ENCODE measurements at regions not wholly inside any gene's neighbourhood (a gene's known extent, or its start where the extent isn't known, plus 50 kb on each side); places are given as distances from the start of the nearest gene placed in this dataset.

DNA sequence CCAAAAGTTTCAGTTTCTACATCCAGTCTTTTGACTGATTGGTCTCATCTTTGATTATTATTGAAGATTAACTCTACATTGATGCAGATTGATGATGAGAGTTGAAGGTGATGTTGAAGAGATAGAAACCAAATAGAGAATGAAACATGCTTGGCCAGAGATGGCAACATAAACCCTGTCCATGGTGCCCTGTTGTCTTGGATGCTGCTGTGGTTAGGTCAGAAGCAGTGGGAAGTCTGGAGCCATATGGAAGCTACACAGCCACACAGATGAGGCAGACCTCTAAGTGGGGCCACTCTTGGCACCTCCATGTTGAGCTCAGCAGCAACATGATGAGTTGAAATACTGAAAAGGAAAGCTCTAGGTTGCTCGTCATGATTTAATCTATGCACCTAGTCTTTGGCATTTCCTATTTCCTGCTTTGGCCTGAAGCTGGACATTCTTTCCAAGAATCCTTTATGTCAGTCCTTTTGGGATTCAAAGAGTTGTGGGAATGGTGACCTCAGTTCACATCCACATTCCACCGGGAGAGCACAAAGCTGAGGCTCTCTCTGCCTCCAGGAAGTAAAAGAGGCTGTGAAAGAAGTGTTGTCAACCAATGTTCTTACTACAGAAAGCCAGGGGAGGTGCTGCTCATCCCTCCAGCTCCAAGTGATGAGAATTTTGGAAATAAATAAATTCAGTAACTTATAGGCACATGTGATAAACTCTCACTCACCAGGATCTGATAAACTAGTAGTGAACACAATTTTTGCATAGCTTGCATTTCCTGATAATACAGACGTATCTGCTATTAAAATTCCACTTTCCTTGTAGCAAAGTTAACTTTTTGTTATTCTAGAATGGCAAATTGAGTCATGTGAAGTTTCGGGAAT, 127.7 kb upstream of the MAF start:
- no peak for DNase-seq

DNA sequence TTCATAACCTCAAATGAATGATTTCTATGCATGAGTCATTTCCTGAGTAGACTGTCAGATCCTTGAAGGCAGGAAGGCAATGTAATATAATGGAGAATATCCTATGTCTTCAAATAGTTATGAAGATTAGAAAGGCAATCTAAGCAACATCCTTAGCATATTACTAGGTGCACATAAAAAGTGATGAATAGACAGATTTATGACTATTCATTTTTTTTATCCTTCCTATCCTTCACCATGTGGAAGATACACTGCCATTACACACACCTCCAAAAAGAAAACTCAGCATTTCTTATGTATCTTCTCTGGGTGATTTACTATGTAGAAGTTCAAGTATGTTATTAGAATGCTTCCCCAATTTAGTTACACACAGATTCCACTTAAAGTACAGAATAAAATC, 126.4 kb upstream of the MAF start:
- DNase-seq: no peak

DNA sequence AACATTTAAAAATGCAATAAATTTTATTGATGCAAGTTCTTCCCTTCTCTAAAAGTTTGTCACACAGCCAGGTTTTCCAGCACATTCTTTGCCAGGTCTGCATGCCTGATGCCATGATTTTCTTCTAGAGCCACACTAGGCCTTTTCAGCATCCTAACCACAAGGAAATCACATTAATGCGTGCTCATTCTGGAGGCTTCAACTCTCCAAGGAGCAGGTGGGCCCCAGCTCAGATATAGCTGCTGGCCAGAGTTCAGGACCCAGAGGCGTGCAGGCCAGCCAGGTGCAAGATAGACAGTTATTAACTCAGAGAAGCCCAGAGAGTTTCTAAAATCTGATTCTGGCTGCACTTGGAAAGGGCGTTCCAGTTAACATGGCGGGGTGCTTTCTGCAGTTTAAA, 124.5 kb upstream of the MAF start:
- no peak for DNase-seq

DNA sequence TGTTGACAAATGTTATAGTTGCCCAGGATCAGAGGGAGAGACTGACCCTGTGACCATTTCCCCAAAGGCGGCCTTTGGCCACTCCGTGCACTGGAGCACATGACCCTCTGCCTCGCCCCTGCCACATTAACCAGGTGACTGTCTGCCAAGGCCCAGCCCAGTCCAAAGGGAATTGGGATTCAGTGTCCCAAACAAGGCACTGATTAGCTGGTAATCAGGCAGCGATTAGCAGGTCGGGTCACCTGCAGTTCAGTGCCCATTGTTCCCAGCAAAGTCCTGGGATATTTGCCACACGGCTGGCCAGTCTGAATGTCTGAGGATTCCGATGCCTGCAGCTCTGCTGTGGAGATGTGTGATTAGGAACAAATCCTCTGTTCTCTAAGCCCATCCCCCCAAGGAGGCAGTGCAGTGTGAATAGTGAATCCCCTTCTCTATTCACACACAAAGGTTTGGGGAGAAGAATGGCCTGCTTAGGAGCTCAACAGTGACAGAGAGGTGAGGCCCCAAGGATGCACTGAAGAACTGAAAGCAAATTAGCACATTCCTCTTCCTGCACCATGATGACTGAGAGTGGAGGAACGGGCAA, 123.1 kb upstream of the MAF start:
- DNase-seq: no peak

DNA sequence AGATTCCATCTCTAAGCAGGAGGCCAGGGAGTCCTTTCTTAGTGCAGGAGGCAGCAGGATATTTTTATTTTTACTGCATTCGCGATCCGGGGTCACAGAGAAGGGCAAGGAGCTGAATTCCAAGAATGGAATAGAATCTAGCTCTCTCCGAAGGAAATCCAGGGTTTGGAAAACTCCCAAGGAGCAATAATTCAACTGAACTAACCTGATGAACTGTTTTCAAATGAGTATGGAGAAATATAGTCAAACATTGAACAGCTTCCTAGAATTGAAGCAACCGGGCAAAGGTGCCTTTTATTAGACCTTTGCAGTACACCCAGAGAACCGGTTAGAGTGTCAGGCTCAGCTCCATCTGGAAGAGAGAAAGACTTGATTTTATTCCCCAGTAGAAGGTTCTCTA, 120.7 kb upstream of the MAF start:
- DNase-seq: no peak

DNA sequence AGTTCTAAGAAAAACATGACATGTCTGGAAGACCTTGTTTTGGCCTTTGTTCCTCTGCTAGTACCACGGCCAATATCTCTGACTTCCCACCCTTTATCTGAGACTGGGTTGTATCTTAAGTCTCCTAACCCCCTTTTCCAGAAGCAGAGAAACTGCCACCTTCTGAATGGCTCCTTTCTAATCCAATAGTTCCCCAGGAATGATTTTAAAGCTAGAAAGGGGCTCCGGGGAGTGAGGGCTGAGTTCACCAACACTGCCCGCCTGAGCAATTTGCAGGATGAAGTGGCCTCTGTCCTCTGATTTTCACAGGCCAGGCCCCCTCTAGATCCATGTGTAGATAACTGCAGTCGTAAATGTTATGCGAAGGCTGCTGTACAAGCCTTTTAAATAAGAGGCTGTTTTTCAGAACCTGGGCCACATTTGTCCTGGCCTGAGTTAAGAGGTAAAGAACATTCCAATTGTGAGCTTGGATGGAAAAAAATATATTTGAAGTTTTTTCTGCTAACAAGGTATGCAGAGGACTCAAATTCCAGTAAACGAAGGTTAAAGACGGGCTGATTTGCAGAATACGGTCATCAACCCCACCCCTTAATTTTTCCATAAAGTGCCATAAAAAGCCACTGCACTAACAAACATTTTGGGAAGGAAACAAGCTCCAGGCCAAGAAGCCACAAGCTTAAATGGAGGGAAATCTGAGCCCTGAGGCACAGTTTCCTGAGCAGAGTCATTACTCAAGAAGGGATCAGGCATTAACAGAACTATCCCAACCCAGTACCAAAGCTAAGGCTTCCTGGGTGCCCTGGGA, 117.0 kb upstream of the MAF start:
- no peak for DNase-seq

DNA sequence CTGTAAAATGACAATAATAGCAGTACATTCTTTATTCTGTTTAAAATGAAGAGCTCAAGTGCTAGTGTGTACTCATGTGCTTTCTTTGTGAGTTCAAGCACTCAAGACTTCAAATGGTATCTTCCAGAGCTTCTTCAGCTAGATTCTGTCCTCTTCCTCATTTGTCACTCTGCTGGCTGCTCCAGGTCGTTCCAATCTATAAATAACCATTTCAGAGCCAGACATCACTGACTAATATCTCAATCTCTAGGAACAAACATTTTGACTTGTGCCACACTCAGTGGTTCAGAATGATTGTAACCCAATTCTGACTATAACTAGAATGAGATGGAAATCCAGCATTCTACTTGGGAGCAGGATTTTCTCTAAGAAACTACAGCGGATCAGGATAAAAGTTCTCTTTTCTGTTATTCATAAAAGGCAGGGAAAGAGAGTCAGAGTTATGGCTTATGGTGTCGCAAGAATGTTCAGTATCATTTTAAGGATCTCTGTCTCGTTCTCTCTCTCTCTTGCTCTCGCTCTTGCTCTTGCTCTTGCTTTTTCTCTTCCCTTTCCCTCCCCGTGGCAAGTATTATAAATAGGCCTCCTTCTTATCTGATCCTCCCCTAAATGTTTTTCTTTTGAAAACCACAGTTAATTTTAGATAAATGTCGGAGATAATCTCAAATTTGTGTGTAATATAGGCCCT, 116.3 kb upstream of the MAF start:
- DNase-seq: no peak

DNA sequence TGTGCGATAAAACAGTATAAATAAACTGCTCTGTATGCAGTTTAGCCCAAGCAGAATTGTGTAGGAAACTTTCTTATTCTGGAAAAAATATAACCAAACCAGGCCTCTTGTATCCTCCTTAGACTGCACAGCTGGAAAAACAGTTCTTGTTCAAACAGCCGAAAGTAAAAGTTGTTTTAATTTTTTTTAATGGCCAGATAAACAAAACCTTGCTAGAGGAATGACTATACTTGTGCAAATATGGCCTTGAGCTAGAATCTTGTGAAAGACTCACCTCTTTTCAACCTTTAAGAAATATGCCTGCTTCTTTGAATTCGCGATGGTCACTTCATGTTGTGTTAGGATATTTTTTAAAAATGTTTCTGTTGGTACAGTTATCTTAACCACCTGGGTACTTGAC, 114.5 kb upstream of the MAF start:
- DNase-seq: no peak

DNA sequence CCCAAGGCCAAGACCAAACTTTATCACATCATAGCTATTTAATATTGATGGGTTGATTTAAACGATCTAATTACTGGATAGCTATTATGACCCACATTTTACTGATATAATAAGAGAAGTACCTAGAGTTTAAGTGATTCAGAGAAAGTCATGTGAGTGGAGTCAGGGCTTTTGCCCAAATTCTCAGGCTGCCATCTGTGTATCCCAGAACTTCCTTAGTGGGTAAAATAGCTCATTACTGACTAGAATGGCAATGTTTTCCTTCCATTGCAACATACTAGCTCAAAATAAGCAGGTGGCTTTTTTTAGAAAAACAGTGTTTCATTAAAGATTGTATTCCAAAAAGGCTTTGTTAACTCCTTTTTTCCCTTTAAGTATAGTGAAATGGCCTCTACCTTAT, 113.9 kb upstream of the MAF start:
- DNase-seq: no peak

DNA sequence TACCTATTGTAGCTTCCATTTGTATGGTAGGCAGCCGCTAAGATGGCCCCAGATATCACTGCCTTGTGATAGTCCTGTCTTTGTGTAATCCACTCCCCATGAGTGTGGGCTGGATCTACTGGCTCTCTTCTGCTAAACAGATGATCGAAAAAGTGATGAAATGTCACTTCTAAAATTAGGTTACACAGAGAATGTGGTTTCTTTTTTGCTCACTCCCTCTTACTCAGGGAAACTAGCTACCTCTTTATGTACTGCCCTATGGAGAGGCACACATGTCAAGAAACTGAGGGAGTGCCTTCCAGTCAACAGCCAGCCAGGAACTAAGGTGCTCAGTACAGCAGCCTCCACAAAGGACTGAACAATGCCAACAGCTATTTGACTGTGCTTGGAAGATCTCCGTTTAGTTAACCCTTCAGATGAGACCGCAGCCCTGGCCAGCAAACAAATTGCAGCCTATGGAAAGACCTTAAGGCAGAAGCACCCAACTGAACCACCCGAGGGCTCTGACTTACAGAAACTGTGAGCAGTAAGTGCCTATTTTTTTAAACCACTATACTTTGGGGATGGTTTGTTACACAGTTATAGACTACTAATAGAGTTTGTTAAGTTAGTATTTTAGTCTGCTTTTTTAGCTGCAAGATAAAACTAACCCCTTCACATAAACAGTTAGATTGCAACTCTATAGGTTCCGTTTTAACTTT, 113.2 kb upstream of the MAF start:
- no peak for DNase-seq

DNA sequence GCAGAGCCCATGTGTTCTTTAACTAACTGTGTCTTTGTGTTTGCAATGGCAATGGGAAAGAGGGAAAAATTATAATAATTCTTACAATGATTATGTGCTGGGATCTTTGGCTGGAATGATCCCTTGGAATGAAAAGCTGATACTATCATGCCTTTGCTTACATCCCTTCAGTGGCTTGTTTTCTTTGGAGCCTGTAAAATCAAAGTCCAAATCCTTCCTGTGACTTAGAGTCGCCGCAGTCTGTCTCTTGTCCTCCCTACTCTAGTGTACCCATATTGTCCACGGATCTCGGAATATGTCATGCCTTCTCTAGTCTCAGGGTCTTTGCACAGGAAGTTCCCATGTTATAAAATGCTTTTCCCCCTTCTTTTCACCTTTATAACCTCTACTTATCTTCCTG, 111.7 kb upstream of the MAF start:
- no peak for DNase-seq

DNA sequence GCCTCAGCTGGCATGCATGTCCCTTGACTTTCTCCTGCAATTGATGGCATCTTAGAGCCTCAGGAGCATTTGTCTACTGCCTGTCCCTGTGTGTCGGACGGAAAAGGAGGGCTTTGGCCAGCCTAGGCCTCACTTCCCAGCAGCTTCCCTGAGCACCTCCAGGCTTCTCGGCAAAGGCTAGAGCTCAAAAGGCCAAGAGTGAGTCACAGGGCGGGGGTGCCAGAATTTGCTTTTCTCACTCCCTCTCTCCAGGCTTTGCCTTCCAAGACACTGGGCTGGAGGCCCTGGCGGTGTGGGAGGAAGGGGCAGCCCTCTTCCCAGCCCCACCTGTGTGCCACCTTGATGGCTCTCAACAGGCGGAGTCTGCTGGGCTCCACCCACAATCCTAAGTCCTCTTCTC, 107.3 kb upstream of the MAF start:
- DNase-seq: no peak

DNA sequence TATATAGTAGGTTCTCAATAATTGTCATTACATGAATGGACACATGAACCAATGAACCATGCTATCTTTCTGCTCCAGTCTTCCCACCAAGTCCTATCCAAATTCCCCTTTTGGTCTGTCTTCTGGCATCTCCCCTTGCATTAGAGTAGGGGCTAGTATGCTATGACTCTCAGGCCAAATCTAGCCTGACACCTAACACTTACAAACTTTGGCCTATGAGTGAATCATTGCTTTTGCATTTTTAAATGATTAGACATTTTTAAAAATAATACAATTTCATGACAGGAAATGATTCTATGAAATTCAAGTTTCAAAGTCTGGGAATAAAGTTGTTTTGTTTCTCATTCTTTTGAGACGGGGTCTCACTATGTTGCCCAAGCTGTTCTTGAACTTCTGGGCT, 102.5 kb upstream of the MAF start:
- no peak for DNase-seq

DNA sequence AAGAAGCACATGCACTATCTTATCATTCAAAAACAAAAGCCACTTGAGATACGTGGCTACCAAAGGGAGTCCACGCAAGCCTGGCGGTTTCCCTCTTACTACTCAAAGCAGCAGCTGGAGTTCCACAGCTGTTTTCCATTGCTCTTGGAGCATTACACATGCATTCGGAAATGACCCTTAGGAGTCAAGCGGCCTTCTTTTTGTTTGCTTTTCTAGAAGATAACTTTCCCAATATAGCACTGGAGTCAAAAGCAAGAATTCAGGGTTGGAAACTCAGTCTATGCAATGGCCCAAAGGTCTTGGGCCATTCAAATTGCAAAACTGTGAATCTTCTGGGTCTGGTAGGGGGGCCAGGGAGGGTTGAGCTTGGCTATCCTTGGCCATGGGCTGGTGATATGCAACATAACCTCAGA, 97.8 kb upstream of the MAF start:
- DNase-seq: no peak

DNA sequence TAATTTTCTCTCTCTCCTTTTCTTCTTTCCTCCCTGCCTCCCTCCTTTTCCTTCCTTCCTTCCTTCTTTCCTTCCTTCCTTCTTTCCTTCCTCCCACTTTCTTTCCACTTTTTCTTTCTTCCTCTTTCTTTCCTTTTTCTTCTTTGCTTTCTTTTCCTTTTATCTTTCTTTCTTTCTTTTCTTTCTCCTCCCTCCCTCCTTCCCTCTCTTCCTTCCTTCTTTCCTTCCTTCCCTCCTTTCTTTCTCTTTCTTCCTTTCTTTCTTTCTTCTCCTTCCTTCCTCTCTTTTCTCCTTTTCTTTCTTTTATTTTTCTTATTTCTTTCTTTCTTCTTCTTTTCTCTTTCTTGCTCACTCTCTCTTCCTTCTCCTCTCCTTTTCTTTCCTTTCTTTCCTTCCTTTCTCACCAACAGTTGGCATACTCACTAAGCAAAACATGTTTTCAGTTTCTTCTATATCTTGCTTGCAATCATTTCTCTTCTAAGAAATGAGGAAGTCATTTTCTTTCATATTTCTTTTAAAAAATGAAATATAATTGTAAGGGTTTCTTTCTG, 97.1 kb upstream of the MAF start:
- no peak for DNase-seq

DNA sequence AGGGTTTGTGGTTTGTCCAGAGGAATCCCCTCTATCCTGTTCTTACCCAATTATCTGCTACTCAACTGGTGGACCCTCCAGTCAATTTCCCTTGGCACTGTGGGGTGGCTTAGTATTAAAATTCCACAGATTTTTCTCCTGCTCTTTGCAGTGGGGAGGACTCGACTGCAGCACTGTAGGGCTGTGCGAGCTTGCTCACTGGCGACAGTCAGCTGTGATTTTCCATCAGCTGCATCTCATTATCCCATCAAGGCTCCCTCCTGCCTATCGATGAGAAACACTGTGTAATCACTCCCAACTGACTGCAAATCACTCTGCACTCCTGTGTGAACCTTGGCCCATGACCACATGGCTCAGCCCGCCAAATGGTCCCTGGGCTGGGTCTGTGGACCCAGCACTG, 90.5 kb upstream of the MAF start:
- DNase-seq: no peak

DNA sequence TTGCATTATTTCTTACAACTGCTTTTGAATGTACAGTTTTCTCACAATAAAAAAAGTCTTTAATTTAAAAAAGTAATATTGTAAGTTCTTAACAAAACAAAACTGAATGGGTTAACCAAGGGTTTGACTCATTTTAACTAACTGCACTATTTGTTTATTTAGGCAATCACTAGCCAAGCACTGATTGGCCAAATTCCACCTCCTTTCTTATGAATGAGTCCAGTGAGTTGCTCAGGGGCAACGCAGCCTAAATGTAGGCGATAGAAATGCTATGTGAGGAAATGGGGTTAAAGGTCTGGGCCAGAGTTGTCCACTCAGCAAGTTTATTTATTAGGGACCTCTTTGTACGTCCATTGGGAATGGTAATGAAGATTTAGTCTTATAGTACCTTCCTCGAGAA, 89.6 kb upstream of the MAF start:
- no peak for DNase-seq

DNA sequence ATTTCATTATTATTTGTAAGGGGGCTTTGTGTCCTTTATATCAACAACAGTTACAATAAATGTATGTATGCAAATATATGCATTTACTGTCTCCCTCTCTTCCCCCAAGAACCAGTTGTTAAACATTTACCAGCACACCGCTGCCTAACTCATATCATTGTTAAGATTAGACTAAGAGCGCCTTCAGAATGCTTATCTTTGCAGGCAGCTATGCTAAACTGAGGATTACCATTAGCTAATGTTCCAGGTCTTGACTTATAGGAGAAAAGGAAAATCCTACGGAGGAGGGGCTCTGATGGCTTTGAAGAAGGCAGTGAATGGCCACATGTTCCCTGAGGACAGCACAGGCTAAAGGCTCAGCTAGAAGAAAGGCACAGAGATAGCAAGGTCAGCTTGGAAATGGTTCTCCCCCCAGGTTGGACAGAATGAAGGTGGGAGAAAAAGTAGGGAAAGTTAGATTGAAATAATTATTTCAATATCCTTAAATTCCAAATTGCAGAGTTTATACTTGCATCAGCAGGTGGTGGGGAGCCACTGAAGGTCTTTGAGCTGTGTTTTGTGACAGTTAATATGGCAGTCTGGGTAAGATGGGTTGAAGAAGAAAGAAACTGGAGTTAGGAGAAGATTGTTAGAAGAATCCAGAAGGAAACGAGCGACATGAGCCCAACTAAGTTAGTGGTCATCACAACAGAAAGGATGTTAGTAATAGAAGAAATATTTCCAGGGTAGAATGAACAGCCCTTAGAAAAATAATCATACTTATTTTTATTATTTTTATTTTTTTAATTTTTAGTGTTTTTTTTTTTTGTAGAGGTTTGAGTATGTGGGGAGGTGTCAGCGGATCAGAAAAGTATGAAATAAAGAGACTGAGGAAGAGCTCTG, 87.0 kb upstream of the MAF start:
- no peak for DNase-seq

DNA sequence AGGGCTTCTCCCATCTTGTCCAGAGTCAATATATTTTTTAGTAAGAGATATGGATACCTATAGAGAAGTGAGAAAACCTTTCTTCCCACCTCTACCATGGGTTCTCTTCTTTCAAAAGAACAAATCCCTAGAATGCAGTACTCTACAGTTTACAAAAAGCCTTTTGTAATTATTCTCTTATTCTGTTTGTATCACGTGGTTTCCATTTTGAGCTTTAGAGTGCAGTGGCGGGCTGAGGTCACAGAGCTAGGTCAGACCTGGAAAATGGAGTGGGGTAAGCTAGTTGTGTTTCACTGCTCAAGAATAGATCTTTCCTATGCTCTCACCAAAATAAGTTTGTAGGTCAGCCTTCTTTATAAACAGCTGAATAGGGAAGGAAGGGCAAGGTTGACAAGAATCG, 85.3 kb upstream of the MAF start:
- no peak for DNase-seq

DNA sequence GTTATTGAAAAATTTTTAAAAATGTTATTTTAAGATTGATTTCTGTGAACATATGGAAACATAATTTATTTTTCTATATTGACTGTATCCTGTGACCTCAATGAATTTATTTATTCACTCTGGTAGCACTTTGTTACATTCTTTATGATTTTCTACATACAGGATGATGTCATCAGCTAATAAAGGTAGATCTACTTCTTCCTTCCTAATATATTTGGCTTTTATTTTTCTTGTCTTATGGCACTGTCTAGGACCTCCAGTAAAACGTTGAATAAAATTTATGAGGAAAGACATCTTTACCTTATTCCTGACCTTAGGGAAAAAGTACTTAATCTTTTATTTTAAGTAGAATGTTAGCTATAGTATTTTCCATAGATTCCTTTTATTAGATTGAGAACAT, 78.8 kb upstream of the MAF start:
- no peak for DNase-seq

DNA sequence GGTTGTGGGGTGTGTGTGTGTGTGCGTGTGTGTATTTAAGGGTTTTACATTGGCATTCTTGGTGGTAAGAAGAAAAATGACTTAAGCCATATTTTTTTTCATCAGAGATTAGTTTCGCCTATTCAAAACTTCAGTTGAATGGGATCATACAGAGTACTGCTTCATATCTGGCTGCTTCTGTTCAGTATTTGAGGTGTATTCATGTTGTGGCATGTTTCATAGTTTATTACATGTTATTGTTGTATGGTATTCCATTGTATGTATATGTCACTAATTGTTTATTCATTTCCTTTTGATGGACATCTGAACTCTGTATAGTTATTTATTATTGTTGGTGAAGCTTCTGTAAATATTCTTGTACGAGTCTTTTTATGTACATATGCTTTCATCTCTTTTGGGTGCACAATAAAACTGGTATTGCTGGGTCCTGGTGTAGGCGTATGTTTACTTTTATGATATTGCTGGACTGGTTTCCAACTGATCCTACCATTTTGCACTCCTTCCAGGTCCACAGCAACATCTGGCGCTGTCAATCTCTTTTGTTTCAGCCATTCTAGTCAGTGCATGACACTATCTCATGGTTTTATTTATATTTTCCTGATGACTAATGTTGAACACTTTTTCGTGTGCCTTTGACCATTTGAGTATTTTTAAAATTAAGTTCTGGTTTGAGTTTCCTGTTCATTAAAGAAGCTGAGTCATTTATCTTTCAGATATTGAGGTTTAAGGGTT, 77.4 kb upstream of the MAF start:
- DNase-seq: no peak

Measured in KG1 (cell line).